Trophoblast cell (in vitro differentiated cells and primary cell): ENCODE measurements at regions not wholly inside any gene's neighbourhood (a gene's known extent, or its start where the extent isn't known, plus 50 kb on each side); places are given as distances from the start of the nearest gene placed in this dataset.

Experiments
- DNase-seq, 2 donors: peaks; one replicate each; pipeline ENCODE4 v3.0.0-alpha.2; 2016
- H2AFZ ChIP-seq: 2 replicates; pipeline ENCODE4 v1.6.1; 2013; ENCODE audit warnings: low read length, moderate library complexity, mild to moderate bottlenecking; ENCODE audit not compliant: insufficient read depth, poor library complexity
- H2AK5ac ChIP-seq: 2 replicates; pipeline ENCODE4 v1.6.1; 2013; ENCODE audit warnings: mild to moderate bottlenecking, low read length
- H2BK120ac ChIP-seq: 2 replicates; pipeline ENCODE4 v1.6.1; 2013; ENCODE audit warnings: low read length, mild to moderate bottlenecking, moderate library complexity; ENCODE audit not compliant: insufficient read depth, poor library complexity
- H2BK12ac ChIP-seq: 2 replicates; pipeline ENCODE4 v1.6.1; 2013; ENCODE audit warnings: mild to moderate bottlenecking, low read length, moderate library complexity
- H2BK5ac ChIP-seq: 2 replicates; pipeline ENCODE4 v1.6.1; 2013; ENCODE audit warnings: low read length, low read depth, moderate library complexity, mild to moderate bottlenecking; ENCODE audit not compliant: poor library complexity
- H3K14ac ChIP-seq: 2 replicates; pipeline ENCODE4 v1.6.1; 2013; ENCODE audit warnings: mild to moderate bottlenecking, low read length
- H3K18ac ChIP-seq: 2 replicates; pipeline ENCODE4 v1.6.1; 2013; ENCODE audit warnings: mild to moderate bottlenecking, low read length
- H3K23ac ChIP-seq: 2 replicates; pipeline ENCODE4 v1.6.1; 2013; ENCODE audit warnings: low read length
- H3K27ac ChIP-seq: 2 replicates; pipeline ENCODE4 v1.5.1; 2013; ENCODE audit warnings: low read depth, mild to moderate bottlenecking, inconsistent platforms, low read length, moderate library complexity
- H3K27me3 ChIP-seq: 2 replicates; pipeline ENCODE4 v1.6.1; 2013; ENCODE audit warnings: inconsistent platforms, mild to moderate bottlenecking, low read length, moderate library complexity; ENCODE audit not compliant: insufficient read depth
- H3K36me3 ChIP-seq, 2 experiments: 1 replicate in 1 of 2; 2 replicates in 1 of 2; pipeline ENCODE4 v1.6.1; 2013; ENCODE audit warnings: low read length in 2 of 2, mild to moderate bottlenecking in 2 of 2, moderate library complexity in 1 of 2; ENCODE audit not compliant: insufficient read depth in 2 of 2, control insufficient read depth in 1 of 2
- H3K4ac ChIP-seq: 2 replicates; pipeline ENCODE4 v1.6.1; 2013; ENCODE audit warnings: low read depth, mild to moderate bottlenecking, low read length, moderate library complexity
- H3K4me1 ChIP-seq, 2 experiments: 1 replicate in 1 of 2; 2 replicates in 1 of 2; pipeline ENCODE4 v1.6.1; 2013; ENCODE audit warnings: low read length in 2 of 2, mild to moderate bottlenecking in 2 of 2, moderate library complexity in 1 of 2; ENCODE audit not compliant: insufficient read depth in 2 of 2, control insufficient read depth in 1 of 2
- H3K4me2 ChIP-seq: 2 replicates; pipeline ENCODE4 v1.6.1; 2013; ENCODE audit warnings: inconsistent platforms, mild to moderate bottlenecking, low read length, moderate library complexity
- H3K4me3 ChIP-seq: 2 replicates; pipeline ENCODE4 v1.5.1; 2013; ENCODE audit warnings: mild to moderate bottlenecking, low read depth, low read length, inconsistent platforms
- H3K79me1 ChIP-seq: one replicate; pipeline ENCODE4 v1.6.1; 2013; ENCODE audit warnings: low read length
- H3K79me2 ChIP-seq: 2 replicates; pipeline ENCODE4 v1.6.1; 2013; ENCODE audit warnings: low read length, mild to moderate bottlenecking; ENCODE audit not compliant: control insufficient read depth, insufficient read depth, poor library complexity
- H3K9ac ChIP-seq: 2 replicates; pipeline ENCODE4 v1.6.1; 2013; ENCODE audit warnings: mild to moderate bottlenecking, low read length
- H3K9me3 ChIP-seq: 2 replicates; pipeline ENCODE4 v1.6.1; 2013; ENCODE audit warnings: low read depth, mild to moderate bottlenecking, control low read depth, inconsistent platforms, low read length; ENCODE audit not compliant: insufficient read depth
- H4K12ac ChIP-seq: 2 replicates; pipeline ENCODE4 v1.6.1; 2013; ENCODE audit warnings: low read depth, mild to moderate bottlenecking, low read length, moderate library complexity
- H4K8ac ChIP-seq: 2 replicates; pipeline ENCODE4 v1.6.1; 2013; ENCODE audit warnings: low read depth, mild to moderate bottlenecking, low read length, moderate library complexity
- H4K91ac ChIP-seq: one replicate; pipeline ENCODE4 v1.6.1; 2013; ENCODE audit warnings: low read depth, mild to moderate bottlenecking, low read length, moderate library complexity
- WGBS: extraction: QIAGEN DNeasy Blood & Tissue Kit; methylation state at CpG from one replicate; pipeline ENCODE4 v1.1.7; 2013; ENCODE audit warnings: missing lambda C conversion rate; ENCODE audit not compliant: insufficient read length, insufficient coverage; ENCODE audit errors: extremely low coverage; 5-methylcytosine and 5-hydroxymethylcytosine counted together

GRCh38 chr3:163450698-163451097 is 1627.6 kb downstream of the SI start:
- no peak overlapping the region for H3K27ac ChIP-seq
- H3K18ac ChIP-seq: no peak overlapping the region
- H2BK5ac ChIP-seq: no peak overlapping the region
- no peaks in the 10 kb centered on the region for H3K36me3 ChIP-seq
- no peak overlapping the region for H3K23ac ChIP-seq
- H4K91ac ChIP-seq: no peak overlapping the region
- no peaks in the 10 kb centered on the region for H3K4me1 ChIP-seq
- no peak overlapping the region for H3K14ac ChIP-seq
- H3K79me1 ChIP-seq: no peaks in the 10 kb centered on the region
- H3K4me2 ChIP-seq: no peak overlapping the region
- H3K79me2 ChIP-seq: no peaks in the 10 kb centered on the region
- no peak overlapping the region for H4K8ac ChIP-seq
- no peak overlapping the region for H3K4me3 ChIP-seq
- H2BK12ac ChIP-seq: no peak overlapping the region
- no peak overlapping the region for H3K9ac ChIP-seq
- no peak overlapping the region for H2BK120ac ChIP-seq
- no peaks in the 10 kb centered on the region for H3K27me3 ChIP-seq
- DNase-seq: no peak
- H4K12ac ChIP-seq: no peak overlapping the region
- H2AK5ac ChIP-seq: no peak overlapping the region
- no peaks in the 10 kb centered on the region for H3K9me3 ChIP-seq
- no peak overlapping the region for H3K4ac ChIP-seq
- no peak overlapping the region for H2AFZ ChIP-seq
- WGBS: no CpG with 5 or more reads among the region's 2 CpGs

- Histone ChIP-seq H3K18ac (no peak overlapping the region), H3K4me3 (no peak overlapping the region), H3K4me1 (no peaks in the 10 kb centered on the region), H3K79me1 (no peaks in the 10 kb centered on the region), H2BK5ac (no peak overlapping the region), H3K36me3 (no peaks in the 10 kb centered on the region), H3K14ac (no peak overlapping the region), H2AFZ (no peak overlapping the region), H3K79me2 (no peaks in the 10 kb centered on the region), H3K4me2 (no peak overlapping the region), H3K27me3 (no peaks in the 10 kb centered on the region), H3K9me3 (no peaks in the 10 kb centered on the region), H4K12ac (no peak overlapping the region), H2BK12ac (no peak overlapping the region), H4K91ac (no peak overlapping the region), H3K4ac (no peak overlapping the region), H3K23ac (no peak overlapping the region), H4K8ac (no peak overlapping the region), H2AK5ac (no peak overlapping the region), H2BK120ac (no peak overlapping the region), H3K9ac (no peak overlapping the region), H3K27ac (no peak overlapping the region)
- DNase-seq: peak in 1 of 2 donors; percentile 42
- no CpG with 5 or more reads among the region's 2 CpGs for WGBS
Measured at GRCh38 chr3:163438760-163439159, 1639.5 kb downstream of the SI start.

GRCh38 chr3:163422671-163423070 is 1655.6 kb downstream of the SI start:
- no peak overlapping the region for H2AK5ac ChIP-seq
- H3K27me3 ChIP-seq: no peaks in the 10 kb centered on the region
- no peak overlapping the region for H3K4me2 ChIP-seq
- no peaks in the 10 kb centered on the region for H3K4me1 ChIP-seq
- H3K9ac ChIP-seq: no peak overlapping the region
- H3K79me1 ChIP-seq: no peaks in the 10 kb centered on the region
- H4K8ac ChIP-seq: no peak overlapping the region
- H3K18ac ChIP-seq: no peak overlapping the region
- H4K91ac ChIP-seq: no peak overlapping the region
- H3K23ac ChIP-seq: no peak overlapping the region
- H3K27ac ChIP-seq: no peak overlapping the region
- no peak overlapping the region for H3K4me3 ChIP-seq
- DNase-seq: no peak
- no peak overlapping the region for H2BK12ac ChIP-seq
- no peak overlapping the region for H2BK5ac ChIP-seq
- no peaks in the 10 kb centered on the region for H3K79me2 ChIP-seq
- WGBS: no CpG with 5 or more reads among the region's 3 CpGs
- H4K12ac ChIP-seq: no peak overlapping the region
- H2BK120ac ChIP-seq: no peak overlapping the region
- no peak overlapping the region for H3K4ac ChIP-seq
- no peak overlapping the region for H3K14ac ChIP-seq
- no peaks in the 10 kb centered on the region for H3K36me3 ChIP-seq
- H2AFZ ChIP-seq: no peak overlapping the region
- H3K9me3 ChIP-seq: no peaks in the 10 kb centered on the region

- no peak overlapping the region for H4K8ac ChIP-seq
- no peak overlapping the region for H4K12ac ChIP-seq
- no peak overlapping the region for H3K18ac ChIP-seq
- H3K9ac ChIP-seq: no peak overlapping the region
- H3K4me3 ChIP-seq: no peak overlapping the region
- WGBS: no CpG with 5 or more reads among the region's 3 CpGs
- H3K14ac ChIP-seq: no peak overlapping the region
- DNase-seq: no peak
- H3K9me3 ChIP-seq: no peaks in the 10 kb centered on the region
- H2AK5ac ChIP-seq: no peak overlapping the region
- no peak overlapping the region for H3K4ac ChIP-seq
- no peak overlapping the region for H4K91ac ChIP-seq
- H3K23ac ChIP-seq: no peak overlapping the region
- H2AFZ ChIP-seq: no peak overlapping the region
- no peaks in the 10 kb centered on the region for H3K79me1 ChIP-seq
- no peak overlapping the region for H3K4me2 ChIP-seq
- H2BK5ac ChIP-seq: no peak overlapping the region
- H2BK12ac ChIP-seq: no peak overlapping the region
- no peaks in the 10 kb centered on the region for H3K4me1 ChIP-seq
- no peaks in the 10 kb centered on the region for H3K27me3 ChIP-seq
- no peak overlapping the region for H3K27ac ChIP-seq
- no peaks in the 10 kb centered on the region for H3K36me3 ChIP-seq
- H3K79me2 ChIP-seq: no peaks in the 10 kb centered on the region
- H2BK120ac ChIP-seq: no peak overlapping the region
Measured at GRCh38 chr3:163391407-163392181, 1686.7 kb downstream of the SI start.
